Right ventricle myocardium inferior (tissue), 1 donor: ENCODE measurements at regions not wholly inside any gene's neighbourhood (a gene's known extent, or its start where the extent isn't known, plus 50 kb on each side); places are given as distances from the start of the nearest gene placed in this dataset.

ENCODE experiments used
- ATAC-seq: fragments of 200-7000 bp; cut with Tn5 transposase; one replicate; pipeline ENCODE4 v1.9.1; 2020; ENCODE audit warnings: mild to moderate bottlenecking, moderate library complexity
- DNase-seq: peaks from one replicate; pipeline ENCODE4 v3.0.0; 2021; ENCODE audit errors: missing footprints
- intact Hi-C: fragments of 100-400 bp; cut with DNase I; formaldehyde crosslinking; loops from one replicate; pipeline ENCODE4 v1.11.0; 2022
- donor health status: DM: no; HTN: yes; CAD: no; lungs with severe emphysema.

DNA sequence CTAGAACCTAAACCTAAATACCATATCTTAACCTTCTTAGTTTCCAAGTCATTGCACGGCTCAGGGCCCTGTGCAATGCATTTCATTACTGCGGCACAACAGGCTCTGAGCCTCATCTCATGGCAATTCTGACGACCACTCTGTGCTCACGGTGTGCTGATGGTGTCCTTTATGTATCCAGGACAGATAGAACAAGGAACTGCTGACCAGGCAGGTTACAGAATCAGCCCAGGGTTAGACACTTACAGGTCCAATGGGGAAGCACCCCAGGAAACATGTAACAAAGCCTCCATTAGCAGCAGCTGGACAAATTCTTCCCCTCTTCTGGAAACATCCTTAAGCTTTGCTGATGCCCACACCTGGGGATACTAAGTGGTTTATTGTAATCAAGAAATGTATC lies 91.9 kb upstream of the NSMCE3 start:
- intact Hi-C loops, result no loop called here
- ATAC-seq (no peak), DNase-seq (no peak)

DNA sequence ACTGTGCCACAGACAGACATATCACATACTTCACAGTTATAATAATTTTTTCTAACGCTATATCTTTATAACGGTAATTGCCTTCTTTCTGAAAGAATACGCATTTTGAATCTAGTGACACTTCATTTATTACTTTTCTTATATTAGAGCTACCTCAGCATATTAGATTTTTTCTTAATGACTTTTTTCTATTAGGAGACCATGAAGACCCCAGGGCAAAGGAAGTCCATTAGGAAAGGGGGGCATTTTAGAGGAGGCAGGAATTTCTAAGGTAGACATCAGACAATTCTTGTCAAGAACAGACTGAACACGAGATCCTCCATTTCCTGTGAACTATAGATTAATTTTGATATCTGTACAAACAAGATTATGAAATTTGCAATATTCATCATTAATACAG lies 90.5 kb upstream of the NSMCE3 start:
- DNase-seq (no peak), ATAC-seq (no peak)
- intact Hi-C loops, result no loop called here

DNA sequence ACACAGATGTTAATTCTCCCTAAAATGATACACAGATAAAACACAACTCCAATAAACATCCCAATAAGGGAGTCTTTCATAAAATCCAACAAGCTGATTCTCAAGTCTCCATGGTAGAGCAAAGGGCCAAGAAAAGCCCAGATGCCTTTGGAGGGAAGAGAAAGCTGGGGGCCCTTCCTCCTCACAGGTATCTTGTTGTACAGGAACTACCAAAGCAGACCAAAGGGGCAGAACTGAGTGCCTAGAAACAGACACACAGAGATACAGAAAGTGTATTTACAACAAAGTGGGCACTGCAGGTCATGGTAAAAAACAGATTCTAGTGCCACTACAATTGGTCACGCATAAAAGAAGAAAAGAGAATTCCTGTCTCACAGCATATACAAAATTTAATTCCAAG lies 87.2 kb upstream of the NSMCE3 start:
- no peak for DNase-seq
- ATAC-seq, result no peak
- intact Hi-C loops, result no loop called here

DNA sequence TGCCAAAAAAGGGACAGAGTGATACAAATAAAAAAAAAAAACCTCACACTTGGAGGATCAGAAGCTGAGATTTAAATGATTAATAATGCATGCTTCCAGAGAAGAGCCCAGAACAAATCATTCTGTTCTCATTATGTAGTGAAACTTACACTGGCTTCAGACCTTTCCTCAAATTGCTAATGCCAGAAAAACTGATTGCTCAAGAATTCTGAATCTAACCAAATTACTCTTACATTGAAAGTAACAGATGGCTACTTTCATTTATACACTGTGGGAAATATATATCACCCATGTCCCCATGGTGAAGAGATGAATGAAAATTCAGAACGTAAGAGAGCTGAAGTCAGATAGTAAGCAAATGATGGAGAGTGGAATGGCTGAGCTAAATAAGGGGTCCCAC lies 85.9 kb upstream of the NSMCE3 start:
- ATAC-seq (no peak), DNase-seq (no peak)
- intact Hi-C loops, result no loop called here

DNA sequence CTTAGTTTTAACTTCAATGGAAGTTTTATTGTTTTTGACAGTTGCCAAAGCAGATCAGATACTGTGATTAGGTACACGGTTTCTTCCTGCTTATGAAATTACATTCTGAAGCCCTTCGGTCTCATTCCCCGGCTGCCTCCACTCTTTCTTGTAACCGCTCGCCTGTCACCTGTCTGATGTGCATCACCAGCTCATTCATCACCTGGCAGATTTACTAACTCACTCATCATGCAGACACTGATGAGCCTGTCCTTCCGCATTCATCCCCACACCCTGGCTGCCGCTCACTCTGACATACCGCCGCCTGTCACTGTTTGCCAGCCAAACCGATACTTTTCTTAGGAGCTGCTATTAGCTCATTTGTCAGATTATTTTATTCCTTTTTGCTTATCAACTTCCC lies 82.8 kb upstream of the NSMCE3 start:
- DNase-seq (no peak), ATAC-seq (no peak)
- intact Hi-C loops, result no loop called here

DNA sequence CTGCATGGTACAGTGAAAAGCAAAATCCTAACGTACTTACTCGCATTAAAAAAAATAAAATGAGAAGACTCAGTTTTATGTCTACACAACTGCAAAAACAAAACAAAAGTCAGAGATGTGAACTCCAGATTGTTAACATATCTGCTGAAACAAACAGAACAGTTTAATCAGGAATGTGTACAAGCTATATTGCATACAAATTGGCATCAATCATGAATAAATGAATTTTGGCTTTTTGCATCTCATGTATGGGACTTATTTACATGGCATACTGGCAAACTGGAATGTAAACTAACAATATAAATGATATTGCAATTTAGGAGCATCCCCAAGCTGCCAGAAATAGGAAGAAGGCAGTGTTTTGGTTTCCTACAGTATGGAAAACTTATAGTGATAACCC lies 79.6 kb upstream of the NSMCE3 start:
- DNase-seq, result no peak
- intact Hi-C loops, result no loop called here
- ATAC-seq, result no peak

DNA sequence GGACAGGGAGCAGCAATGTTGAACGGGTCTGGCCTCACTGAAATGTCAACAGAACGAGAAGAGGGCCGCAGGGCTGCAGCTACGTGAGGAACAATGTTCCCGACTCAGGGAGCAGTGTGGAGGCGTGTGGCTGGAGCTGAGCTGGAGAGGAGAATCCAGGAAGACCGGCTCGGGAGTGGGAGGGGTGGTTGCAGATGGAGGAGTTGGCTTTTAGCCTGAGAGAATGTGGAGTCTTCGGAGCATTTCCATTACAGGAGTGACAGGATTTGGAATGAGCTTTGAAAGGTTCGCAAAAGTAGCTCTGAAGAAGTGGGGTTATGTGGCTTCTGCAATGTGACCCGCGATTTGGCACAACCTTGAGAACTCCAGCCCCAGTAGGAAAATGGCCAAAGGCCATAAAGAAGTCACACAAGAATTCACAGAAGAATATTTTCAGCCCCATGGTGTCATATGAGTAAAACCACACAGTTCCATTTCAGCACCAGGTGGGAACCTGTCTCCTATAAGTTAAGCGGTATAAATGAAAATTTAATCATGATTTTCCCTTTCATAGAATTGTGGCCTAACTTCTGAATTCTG lies 78.8 kb upstream of the NSMCE3 start:
- ATAC-seq (no peak), DNase-seq (no peak)
- intact Hi-C loops, result no loop called here

DNA sequence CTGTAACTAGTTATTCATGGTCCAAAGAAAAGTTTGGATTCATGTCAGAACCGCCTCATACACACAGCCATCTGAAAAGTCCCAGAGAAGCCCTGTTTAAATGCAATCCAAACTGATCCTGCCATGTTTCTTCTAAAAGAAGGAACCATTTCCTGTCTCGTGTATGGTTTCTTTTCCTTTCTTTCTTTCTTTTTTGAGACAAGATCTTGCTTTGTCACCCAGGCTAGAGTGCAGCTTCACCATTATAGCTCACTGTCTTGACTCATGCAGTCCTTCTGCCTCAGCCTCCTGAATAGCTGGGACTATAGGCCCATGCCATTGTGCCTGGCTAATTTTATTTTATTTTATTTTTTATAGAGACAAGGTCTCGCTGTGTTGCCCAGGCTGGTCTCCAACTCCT lies 77.4 kb upstream of the NSMCE3 start:
- intact Hi-C loops, result no loop called here
- DNase-seq, result no peak
- no peak for ATAC-seq

DNA sequence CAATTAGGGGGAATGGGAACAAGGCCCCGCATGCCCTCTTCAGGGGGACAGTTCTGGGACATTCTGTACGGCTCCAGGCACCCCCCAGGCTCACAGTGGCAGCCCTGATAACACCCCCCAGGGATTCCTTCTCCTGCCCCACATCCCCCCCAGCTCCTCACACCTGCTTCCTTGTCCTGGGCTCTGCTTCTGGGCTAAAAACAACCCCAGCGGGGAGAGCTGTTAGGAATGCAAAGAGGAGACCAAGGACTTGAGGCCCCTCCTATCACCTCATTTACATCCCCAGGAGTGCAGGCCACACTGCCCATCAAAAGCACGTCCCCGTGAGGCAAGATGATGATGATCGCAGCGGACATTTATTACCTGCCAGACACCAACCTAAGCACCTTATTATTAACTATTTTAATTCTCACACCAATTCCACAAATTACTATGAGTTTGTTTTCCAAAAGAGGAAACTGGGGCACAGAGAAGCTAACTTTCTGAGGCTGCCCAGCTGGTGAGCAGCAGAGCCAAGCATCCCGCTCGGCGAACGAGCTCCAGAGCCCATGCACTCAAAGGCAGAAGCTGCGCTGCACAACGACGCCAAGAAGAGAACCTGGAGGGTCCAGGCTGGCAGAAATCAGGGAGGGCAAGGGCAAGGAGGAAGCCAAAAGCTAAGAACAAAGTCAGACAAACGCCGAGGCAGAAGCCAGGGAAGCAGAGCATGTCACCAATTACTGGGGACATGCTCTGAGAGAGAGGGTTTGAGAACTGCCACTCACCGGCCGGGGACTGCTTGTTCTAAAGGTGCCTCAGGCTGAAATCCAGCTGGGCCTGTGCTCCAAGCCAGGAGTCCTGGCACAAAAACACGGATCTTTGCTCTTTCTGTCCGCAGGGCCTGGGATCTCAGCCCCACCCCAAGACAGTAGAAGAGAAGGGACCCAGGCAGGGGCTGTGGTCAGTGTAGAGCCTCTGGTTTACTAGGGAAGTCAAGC lies 76.2 kb upstream of the NSMCE3 start:
- intact Hi-C loops, result no loop called here
- ATAC-seq, result no peak
- no peak for DNase-seq

DNA sequence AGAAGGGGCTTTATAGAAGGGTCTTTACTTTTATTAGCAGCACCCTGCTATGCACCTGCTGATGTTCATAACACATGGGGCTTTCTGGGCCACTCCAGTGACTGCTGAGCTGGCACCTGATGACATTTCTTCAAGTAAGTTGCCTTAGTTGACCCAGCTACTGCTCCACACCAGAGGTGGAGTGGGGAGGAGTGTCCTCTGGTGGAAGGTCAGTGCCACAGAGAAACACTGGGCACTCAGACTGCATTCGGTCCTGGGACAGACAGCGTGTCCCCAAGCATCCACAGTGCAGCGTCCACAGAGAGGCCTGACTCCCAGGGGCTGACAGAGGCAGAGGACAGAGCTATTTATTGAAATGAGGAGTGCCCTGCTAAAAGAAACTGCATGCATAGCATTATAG lies 74.9 kb upstream of the NSMCE3 start:
- DNase-seq, result no peak
- ATAC-seq, result peak; percentile 44
- intact Hi-C loops, result no loop called here

DNA sequence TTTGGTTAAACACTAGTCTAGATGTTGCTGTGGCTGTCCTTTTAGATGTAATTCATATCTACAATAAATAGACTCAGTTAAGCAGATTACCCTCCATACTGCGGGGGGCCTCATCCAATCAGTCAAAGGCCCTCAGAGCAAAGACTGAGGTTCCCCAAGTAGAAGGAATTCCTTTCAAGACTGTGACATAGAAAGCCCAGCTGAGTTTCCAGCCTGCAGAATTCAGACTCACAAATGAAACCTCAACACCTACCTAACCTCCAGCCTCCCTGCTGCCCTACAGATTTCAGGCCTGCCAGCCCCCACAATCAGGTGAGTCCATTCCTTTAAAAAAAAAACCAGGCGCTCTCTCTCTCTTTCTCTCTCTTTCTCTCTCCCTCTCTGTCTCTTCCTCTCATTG lies 73.6 kb upstream of the NSMCE3 start:
- DNase-seq (no peak), ATAC-seq (no peak)
- intact Hi-C loops, result no loop called here

DNA sequence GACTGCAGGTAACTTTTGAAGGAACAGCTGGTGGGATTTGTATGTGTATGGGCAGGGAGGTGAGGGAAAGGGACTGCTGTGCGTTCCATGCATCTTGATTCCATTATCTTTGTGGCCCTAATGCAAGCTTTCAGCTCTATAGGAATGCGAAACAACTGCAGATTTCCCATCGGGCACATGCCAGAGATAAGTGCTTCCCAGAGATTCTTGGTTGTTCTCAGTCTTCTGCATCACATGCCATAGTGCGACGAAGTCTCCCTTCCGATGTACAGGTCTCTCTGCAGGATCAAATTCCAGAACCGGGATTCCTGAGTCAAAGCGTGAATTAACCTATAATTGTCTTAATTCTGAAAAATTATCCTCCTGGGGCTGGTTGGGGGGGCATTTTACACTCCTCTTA lies 72.6 kb upstream of the NSMCE3 start:
- no peak for DNase-seq
- intact Hi-C loops, result no loop called here
- no peak for ATAC-seq

DNA sequence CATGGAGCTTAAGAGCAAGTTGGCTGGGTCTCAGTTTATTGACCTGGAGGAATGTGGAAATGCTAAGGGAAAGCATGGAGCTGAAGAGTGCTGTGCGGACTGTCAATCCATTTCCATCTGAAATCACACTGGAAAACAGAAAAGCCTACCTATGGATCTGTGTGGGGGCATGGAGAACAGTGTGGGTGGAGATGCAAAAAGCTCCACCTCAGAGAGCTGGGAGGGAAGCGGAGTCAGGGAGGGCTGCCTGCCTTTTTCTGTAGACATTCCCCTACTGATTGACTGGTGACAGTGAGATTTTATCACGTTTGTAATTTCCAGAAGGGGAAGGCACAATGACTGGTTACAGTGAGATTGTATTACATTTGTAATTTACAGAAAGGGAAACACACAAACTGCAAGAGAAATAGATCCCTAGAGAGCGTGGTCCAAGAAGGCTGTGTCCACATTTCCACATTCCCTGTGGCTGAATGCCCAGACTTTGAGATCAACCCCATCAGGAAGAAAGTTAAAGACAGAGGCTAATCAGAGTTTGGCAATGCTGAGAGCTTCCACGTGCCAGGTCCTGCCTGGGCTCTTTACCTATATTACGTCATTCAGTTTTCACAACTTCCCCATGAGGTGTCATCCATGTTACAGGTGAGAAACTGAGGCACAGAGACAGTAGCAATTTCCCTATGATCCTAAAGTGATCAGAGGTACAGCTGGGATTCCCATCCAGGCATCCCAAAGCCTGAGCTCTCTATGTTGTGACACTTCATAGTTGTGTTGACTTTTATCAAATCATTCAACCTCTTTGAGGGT lies 67.7 kb upstream of the NSMCE3 start:
- ATAC-seq (no peak), DNase-seq (no peak)
- intact Hi-C loops, result no loop called here

DNA sequence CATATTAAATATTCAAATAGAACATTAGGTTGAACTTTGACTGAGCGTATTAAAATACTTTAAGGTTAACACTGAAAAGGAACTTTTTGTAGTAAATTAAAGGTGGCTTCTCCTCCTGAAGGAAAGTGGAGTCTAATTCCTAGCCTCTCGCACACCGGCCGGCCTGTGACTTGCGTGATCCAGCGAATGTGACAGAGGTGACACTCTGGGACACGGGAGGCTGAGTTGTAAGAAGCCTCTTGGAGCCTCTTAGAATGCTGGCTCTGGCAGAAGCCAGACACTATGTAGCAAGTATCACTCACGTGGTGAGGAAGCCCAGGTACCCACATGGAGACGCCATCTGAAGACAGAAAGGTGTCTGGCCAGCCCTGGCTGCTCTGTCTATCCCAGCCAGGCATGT lies 64.9 kb upstream of the NSMCE3 start:
- intact Hi-C loops, result no loop called here
- ATAC-seq (no peak), DNase-seq (no peak)

DNA sequence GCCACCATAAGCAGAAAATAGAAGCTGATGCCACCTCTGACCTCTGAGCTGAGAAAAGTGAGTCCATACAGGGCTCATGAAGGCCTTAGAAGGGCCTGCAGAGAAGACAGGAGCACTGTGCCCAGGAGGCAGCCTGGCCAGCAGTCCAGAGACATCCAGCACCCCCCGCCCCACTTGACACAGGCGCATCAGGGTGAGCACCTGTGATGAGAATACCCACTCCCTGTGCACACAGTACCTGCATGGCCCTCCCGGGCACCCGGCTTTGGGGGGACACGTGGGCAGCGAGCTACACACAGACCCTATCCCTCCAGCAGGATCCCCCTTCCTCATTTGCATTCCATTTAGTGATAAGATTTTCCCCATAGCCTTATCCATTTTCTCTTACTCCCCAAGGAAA lies 63.6 kb upstream of the NSMCE3 start:
- intact Hi-C loops, result no loop called here
- no peak for ATAC-seq
- no peak for DNase-seq

DNA sequence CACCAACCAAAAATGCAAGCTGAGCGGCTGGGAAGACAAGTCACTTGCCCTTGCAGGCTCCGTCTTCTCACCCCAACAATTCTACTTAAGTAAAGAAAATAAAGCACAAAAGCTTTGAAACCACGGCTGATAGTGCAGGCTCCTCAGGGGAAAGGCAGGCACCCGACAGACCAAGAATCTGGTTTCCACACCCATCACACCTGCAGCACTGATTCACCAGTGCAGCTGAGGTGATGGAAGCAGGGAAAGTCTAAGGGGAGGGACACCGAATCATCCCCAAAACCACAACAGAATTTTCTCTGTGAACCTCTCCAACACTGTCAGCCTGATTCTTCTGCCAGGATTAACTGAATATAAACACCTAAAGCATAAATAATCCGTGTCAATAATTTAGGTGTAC lies 62.0 kb upstream of the NSMCE3 start:
- intact Hi-C loops, result no loop called here
- ATAC-seq (no peak), DNase-seq (no peak)

DNA sequence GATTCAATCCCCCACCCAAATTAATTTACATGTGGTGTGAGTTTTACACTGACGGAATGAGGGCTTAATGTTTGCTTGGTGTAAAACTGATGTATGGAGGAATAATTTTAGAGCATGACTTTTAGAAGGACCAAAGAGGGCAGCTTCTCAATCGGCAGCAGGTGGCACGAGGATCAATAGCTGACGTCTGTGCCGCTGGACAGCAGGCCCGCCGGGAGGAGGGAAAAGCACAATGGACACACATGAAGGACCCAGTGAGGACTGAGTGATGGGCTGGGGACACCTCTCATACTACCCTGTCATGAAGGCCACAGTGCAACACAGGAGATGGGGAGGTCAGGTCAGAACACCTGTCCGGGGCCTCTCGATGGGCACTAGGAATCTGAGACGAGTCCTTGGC lies 61.4 kb upstream of the NSMCE3 start:
- ATAC-seq, result no peak
- no peak for DNase-seq
- intact Hi-C loops, result no loop called here

DNA sequence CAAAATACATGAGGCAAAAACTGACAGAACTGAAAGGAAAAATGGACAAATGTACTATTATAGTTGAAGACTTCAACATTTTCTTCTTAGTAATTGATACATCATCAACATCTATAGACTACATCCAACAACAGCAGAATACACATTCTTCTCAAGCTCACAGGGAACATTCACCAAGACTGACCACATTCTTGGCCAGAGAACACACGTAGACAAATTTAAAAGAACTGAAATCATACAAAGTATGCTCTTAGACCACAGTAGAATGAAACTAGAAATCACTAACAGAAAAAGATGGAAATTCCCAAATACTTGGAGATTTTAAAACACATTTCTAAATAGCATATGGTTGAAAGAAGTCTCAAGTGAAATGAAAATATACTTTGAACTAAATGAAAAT lies 55.1 kb upstream of the NSMCE3 start:
- DNase-seq, result no peak
- intact Hi-C loops, result no loop called here
- no peak for ATAC-seq

DNA sequence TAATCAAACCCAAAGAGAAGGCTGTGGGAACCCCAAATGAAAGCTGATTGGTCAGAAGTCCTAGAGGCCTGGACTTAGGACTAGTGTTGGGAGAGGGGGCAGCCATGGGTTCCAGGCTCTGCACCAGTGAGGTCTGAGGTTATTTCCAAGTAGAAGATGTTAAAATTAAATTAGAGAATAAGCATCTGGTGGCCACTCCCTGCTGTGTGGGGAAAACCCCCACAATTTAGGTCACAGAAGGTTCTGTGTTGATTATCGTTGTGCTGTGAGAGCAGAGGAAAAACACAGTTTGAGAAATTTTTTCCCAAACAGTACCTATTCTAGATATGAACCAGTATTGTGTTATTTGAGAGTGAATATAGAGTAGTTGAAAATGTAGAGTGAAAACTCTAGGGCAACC lies 53.9 kb upstream of the NSMCE3 start:
- DNase-seq (no peak), ATAC-seq (no peak)
- intact Hi-C loops, result no loop called here

DNA sequence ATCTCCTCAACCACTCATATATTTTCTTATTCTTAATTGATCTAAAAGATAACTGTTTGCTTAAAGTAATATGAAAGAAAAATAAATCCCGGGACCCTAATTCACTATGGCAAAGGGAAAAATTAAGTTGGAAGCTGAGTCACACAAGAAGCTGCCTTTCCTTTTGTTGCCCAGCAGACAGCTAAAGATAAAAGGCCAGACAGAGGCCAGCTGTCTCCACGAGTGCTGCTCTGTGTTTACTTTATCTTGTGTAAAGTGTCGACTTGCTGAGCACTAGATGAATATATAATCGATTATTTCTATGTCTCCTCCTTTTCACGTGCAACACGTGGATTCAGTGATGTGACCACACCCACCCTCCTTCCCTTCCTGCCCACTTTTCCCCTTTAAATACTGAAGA lies 52.8 kb upstream of the NSMCE3 start:
- DNase-seq (no peak), ATAC-seq (no peak)
- intact Hi-C loops, result no loop called here
